ENCODE measurements at regions not wholly inside any gene's neighbourhood (a gene's known extent, or its start where the extent isn't known, plus 50 kb on each side); places are given as distances from the start of the nearest gene placed in this dataset.

DNA sequence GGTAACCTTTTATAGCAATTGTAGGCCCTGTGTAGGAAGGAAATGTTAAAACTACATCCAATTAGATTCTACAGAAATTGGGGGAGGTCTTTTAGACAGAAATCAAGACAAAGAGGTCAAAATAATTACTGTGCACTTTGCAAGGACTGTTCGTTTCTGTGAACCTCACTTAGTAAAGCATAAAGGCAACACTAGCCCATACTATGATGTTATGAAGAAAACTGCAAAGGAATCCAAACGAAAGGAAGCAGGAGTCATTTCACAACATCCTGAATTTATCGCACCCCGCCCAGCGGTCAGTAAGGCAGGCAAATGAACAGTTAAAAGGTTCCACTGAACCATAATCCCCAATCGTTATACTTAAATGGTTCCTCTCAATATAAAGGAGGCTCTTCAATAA lies 429.5 kb upstream of the ARID1B start:
- no peak for DNase-seq

DNA sequence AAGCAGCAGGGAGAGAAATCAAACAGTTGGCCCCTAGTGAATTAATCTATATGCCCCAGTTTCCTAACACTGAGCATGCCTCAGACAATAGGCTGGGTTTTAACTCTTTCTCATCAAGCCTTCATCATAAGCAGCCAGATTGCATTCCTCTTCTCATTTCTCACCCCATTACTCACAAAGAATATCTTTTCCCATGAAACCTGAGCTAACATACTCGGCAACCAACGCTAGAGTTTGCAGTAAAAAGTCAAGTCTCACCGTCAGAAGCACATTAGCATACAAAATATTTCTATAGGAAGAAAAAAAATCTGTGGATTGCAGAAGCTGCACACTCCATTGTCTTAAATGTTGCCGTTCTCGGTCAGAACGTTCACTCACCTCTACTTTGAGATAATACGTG lies 429.9 kb upstream of the ARID1B start:
- DNase-seq = no peak

DNA sequence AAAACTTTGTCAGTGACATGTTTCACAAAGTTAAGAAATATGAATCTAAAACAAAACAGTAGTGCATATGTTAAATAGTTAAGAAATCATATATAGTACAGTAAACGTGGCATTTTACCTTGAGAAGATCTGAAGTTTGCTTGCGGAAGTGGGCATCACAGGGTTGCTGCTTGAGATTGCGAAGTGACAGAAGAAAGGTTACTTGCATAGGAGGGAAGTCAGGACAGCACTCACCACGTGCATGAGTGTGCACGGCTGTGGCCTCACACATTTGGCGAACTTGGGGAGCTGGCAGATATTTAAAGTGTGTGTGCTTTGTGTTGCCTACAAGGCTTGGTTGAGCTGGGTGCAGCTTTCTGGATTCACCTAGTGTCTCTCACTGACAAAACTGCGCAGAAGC lies 431.5 kb upstream of the ARID1B start:
- no peak for DNase-seq

DNA sequence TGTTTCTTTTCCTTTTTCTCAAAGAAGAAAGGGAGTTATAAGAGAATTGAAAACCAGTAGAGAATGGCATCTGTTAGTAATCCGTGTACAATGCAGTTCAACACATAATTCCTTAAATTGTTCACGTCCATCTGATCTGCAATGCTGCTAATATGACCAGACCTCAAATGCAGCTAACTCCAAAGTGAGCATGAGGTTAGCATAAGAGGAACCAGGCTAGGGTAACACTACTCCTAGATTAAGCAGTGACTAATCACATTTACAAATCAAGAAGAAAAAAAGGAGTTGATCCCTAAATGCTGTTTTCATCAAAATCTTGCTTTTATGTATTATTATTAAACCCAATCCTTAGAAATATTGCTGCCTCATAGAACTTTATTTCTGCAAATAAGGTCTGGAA lies 432.7 kb upstream of the ARID1B start:
- no peak for DNase-seq

DNA sequence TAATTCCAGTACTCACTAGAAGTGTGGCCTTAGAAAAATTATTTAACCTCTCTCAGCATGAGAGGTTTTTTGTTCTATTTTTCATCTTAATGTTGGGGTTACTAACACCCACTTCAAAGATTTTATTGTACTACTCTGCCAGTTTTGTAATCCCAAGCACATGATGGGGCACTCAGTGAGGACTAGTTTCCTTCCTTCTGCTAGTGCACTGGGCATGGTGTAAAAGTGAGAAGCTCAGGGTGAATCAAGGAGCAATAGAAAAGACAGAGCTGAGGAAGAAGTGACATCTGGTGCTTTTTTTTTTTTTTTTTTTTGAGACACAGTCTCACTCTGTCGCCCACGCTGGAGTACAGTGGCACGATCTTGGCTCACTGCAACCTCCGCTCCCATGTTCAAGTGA lies 439.4 kb upstream of the ARID1B start:
- no peak for DNase-seq

DNA sequence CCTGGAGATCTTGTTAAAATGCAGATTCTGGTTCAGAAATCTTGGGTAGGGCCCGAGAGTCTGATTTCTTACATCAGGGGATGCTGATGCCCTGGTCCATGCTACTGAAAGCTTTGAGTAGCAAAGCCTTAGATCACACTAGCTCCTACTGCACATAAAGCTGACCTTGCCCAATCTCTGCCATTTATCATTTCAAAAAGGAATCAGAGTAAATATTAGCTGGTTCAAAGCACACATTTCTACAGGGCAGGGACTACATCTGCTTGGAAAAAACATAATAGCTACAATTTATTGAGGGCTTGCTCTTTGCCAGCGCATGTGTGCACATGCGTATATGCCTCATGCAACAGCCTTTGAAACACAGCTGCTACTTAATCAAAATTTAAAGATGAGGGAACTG lies 440.4 kb upstream of the ARID1B start:
- DNase-seq = no peak

DNA sequence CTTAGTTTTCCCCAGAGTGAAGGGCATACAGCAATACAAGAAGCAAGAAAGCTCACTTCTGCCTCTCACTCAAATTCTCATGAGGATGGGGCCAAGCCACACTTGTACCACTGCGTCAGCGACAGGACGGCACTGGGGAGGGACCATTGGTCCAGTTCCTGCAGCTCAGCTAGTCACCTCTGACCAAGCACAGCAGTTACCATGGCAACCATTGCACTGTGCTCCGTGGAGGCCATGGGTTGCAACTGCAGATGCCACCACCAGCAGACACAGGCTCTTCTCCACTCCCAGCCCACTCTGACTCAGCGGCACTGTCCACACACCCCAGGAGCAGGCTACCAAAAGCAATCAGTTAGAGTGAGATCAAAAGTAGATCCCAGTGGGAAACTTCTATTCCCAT lies 441.1 kb upstream of the ARID1B start:
- DNase-seq = peak in 1 of 2 donors; percentile 5

DNA sequence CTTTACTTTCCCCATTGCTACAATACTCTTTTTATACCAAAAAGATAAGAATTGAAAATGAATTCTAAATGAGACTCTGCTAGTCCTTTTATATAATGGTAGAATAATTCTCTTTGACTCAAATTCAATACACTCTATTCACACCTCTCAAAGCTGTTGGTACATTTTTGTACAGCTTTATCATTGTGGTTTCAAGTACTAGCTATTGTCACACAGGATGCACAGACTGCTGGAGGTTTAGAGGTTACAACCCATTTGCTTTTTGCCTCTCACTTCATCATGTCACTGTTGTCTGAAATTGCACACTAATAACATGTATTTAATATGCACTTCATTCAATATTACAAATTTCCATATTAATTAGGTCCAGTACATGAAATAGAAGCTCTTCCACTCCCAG lies 442.2 kb upstream of the ARID1B start:
- no peak for DNase-seq

DNA sequence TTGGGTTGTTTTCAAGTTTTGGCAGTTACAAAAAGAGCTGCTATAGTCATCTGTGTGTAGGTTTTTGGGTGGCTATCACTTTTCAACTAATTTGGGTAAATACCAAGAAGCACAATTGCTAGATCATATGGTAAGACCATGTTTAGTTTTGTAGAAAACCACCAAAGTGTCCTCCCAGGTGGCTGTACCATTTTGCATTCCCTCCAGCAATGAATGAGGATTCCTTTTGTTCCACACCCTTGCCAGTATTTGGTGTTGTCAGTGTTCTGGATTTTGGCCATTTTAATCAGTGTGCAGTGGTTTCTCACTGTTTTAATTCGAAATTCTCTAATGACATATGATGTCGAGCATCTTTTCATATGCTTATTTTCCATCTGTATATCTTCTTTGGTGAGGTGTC lies 457.5 kb upstream of the ARID1B start:
- no peak for DNase-seq

DNA sequence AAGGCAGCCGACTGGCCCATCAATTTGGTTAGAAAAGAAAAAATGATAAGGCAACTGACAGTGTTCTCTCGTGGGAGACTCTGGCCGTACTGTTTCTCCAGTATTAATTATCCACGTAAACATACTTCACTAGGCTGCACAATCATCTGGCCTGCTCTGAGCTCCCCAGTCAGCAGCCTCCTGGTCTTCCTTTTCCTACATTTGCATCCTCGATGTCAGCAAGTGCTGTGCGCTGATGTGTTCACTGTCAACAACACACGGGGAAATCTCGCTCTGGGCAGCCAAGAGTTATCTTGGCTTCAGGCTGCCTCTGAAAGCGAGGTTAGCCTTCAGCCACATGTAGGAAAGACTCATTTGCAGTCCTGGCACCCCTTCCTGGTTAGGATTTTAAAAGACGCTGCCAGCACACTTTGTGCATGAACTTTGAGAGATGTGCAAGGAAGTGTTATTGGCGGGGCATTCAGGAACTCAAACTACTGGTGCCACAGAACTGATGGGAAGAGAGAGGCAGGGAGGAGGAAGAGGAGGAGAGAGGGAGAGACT lies 460.5 kb upstream of the ARID1B start:
- DNase-seq = no peak

DNA sequence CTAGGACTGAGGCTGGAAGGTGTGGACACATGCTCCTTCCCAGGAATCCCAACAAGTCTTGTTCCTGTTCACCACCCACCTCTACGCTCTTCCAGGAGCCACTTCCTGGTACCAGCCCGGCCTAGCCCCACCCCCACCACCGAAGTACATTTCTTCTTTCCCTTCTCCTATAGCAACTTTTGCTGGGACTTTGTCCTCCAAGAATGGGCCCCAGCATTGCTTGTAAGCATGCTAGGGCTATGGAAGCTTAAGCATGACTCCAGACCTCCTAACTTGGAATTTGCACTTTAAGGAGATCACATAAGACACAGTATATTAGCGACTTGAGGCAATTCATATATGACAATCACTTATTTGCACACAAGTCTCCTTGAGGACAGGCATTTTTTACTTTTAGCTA lies 462.0 kb upstream of the ARID1B start:
- DNase-seq = no peak

DNA sequence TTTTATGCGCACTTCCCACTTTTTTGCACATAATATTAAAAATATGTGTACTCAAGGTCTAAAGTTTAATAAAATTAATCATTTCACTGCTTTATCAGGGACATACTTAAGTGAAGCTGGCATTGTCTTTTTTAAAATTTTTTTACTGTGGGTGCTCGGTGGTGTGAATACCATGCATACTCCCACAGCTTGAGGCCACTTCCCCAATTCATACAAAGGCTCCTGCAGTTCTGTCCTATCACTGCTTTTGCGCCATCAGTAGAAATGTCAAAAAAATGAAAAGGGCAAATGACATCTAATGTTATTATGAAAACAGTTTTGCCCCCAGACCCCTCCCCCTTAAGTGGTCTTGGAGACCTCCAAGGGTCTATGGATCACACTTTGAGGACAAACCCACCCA lies 464.1 kb upstream of the ARID1B start:
- DNase-seq = no peak

DNA sequence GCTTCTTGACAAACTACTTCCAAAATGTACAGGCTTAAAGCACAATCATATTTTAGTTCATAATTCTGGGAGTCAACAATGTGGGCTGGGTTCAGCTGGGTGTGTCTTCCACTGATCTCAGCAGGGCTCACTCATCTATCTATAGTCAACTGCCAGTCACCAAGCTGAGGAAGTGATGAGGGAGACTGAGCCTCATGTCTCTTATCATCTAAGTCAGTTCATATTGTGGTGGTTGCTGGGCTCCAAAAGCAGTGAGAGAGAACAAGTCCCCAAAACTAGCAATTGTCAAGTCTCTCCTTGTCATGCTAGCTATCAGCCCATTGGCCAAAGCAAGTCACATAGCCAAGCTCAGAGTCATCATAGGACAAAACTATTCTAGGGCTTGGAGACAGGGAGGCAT lies 465.9 kb upstream of the ARID1B start:
- no peak for DNase-seq

DNA sequence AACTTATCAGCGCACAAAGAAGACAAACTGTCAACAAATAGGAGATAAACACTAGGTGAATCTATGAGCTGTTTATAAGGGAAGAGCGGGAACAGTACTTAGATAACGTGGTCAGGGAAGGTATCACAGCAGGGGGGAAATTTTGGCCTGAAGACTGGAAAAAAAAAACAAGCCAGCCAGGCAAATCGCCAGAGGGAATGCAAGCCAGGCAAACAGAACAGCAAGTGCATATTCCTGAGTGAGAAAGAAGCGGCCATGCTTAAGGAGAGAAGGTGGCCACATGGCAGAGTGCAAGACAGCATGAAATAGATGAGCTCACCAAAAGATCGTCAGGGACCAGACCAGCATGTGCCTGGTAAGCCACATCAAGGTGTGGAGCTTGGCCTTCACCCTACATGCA lies 466.5 kb upstream of the ARID1B start:
- DNase-seq = no peak

DNA sequence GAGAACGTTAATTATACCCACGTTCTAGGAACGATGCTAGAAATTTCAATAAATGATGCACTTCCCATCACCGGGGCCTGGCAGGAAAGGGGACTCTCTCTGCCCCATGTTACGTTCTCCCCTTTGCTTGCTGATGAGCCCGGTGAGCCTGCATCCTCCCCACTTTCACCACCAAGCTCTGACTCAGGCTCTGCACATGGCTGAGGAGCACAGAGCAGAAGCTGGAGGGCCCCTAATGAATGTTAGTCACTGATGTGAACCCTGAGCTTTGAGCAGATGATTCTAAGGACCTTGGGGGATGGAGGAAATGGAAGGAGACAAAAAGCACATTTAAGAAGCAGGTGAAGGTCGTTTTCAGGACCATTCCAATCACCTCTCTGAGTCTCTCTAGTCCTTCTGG lies 468.2 kb upstream of the ARID1B start:
- DNase-seq = no peak

DNA sequence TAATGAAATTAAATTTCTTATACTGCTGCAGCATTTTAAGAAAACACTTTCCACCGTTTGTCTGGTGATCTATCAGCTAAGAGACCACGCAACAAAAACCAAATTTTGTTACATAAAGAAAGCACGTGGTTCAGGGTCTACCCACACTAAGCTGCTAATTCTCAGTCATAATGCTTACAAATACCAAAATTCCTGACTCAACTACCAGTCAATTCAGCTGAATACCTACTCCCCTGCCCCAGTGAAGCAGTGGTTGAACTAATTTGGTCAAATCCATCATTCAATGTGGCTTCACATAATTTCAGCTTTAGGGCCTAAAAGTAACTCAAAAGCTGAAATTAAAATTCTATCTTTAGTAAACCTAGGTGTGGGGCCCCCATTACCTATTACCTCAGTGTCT lies 468.6 kb upstream of the ARID1B start:
- no peak for DNase-seq

DNA sequence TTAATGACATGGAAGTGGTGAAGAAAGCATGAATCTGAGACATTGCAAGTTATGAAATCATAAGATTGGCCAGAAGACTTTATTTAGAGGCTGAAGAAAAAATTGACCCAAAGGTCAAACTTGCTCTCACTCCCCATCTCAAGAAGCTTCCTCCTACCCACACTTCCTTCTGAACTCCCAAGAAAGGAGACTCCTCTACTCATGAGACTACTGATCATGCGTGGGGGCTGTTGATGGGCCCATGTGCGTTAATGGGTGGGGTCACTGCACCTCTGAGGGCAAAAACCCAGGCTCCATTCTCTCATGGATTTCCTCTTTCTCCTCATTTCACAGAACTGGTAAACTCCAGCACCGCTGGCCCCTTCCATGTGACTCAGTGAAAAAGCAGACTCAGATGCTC lies 470.6 kb upstream of the ARID1B start:
- DNase-seq = no peak

DNA sequence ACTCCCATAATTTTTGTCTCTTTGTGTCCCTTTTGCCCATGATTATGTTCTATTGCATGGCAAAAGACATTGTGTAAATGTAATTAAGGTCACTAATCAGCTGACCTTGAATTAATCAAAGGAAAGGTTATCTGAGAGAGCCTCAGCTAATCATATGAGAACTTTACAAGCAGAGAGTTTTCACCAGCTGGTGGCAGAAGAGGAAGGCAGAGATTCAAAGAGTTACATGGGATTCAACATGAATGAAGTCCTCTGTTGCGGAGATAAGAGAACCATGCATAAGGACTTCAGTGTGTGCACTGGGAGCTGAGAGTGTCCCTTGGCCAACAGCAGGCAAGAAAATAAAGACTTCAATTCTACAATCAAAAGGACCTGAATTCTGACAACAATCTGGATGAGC lies 494.1 kb upstream of the ARID1B start:
- no peak for DNase-seq

DNA sequence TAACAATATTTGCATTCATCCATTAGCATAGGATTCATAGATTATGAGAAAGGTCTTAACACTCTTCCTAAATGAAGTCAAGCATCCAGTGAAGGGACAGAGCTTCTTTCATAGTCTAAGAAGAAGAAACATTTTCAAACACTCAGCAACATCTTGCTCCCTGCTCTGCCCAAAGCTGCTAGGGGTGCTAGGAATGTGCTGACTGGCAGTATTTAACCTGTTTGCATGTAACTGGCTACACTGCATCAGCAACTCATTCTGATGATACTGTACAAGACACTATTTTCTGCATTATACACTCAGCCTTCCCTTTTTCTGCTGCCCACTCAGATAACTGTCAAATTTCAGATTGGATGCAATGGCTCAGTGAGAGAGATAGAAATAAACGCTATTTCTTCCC lies 495.1 kb upstream of the ARID1B start:
- DNase-seq = no peak

DNA sequence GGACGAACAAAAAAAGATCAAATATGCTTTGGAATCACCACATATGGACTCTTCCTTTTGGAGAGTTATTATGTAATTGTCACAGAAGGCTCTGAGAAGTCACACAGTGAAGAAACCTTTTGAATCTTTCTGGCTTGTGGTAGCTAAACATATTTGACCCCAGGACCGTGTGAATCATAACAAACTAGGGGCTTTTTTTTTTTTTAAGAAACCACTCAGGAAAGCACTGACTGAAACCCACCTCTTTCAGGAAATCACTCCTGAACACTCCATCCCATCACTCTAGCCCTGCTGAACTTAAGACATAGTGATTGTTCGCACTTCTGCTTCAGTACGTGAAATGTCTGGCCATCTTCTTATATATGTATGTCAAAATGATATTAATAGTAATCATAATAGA lies 495.9 kb upstream of the ARID1B start:
- no peak for DNase-seq

DNA sequence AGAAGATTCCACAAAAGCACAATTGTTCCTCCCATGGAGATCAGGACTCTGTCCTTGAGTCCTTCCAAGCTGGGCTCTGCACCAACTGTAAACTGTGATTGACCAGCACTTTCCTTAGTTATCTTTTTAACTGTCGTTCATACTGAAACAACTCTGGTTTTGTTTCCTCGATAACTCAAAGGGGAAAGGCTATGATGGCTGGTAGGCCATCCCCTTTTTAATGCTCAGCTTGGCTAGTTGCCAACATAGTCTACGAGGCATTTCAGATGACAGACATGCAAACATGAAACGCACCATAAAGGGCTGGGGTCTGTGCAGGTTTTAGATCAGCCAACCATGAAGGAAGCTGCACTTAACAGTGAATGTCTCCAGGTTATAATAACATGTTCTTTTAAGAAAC lies 497.1 kb upstream of the ARID1B start:
- no peak for DNase-seq

DNA sequence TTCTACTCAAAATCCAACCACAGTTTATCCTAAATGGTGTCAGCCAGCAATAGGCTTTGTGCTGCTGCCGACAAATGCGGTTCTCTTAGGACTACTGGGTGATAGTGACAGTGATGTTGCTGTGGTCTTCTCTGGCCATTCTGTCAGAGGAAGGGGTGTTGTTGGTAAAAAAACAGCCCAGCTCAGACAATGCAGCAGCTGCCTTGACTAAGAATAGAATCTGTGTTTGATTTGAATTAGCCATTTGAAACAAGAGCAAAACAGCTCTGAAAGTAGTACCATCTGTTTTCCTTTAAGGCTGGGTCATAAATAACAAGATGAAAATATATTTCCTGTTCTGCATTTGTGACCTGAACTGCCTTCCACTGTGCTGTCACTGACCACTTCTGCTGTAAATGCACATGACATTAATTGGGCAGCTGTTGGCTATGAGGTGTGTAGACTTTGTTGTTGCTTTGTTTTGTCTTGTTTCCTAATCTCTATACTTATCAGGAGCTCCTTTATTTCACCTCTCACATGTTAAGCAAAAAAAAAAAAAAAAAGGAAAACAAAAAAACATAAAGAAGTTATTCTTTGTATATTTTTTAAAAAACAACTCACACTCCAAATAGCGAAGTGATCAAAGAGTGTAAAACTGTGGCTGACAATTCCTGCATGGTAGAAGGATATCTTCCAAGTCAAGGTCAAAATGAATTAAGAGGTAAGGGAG lies 497.8 kb upstream of the ARID1B start:
- DNase-seq = peak in 1 of 2 donors; percentile 8

DNA sequence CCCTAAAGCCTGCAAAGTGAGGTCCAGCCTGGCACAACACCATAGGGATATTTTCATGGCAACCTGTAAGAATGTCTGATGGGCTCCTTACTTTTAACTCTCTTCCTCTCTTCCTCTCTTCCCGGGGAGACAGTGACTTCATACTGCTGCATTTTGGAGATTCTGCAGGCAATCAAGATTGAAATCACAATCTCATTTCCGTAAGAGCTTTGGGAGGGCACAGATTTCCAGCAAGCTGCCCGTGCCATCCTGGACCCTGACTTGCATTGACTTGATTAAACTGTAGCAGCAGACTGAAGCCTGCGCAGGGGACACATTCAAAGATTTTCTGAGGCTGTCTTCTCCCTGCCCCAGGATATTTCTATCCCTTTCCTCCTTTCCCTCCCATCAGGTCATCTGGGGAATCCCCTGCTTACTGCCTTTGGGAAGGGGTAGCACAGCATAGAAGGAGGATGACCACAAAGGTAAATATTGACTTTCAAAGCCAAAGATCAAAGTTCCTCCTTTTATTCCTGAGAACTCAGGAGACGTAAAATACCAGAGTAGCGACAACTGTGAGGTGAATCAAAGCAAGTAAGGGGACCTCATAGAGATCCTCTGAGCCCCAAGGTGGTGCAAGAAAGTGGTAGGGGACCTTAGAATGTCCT lies 504.0 kb upstream of the ARID1B start:
- no peak for DNase-seq

DNA sequence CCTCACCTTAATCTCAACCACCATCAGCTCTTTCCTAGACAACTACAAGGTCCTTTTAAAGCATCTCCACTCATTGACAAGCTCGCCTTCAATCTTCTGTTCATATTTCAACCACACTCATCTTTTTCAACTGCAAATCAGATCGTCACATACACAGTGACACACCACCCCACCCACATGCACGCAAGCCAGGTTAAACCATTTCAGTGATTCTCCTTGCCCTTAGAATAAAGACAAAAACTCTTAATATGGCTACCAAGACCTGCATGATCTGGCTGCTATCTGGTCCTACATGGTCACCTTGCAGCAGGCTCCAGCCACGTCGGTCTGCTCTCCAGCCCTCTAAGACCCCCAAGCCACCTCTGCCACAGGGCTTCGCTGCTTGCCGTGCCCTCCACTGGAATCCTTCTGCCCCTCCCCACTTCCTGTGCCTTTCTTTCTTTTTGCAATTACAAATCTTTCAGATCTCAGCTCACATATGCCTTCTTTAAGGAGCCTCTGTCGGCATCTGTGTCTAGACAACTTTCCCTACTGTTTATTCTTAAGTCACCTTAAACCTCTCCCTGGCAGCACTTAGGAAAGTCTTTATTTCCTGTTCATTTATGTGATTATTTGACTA lies 507.3 kb upstream of the ARID1B start:
- DNase-seq = no peak

All from CD4-positive, alpha-beta T cell treated with Interleukin-1 beta for 1 hour (primary cell).